ENCODE measurements at regions not wholly inside any gene's neighbourhood (a gene's known extent, or its start where the extent isn't known, plus 50 kb on each side); places are given as distances from the start of the nearest gene placed in this dataset.

DNA sequence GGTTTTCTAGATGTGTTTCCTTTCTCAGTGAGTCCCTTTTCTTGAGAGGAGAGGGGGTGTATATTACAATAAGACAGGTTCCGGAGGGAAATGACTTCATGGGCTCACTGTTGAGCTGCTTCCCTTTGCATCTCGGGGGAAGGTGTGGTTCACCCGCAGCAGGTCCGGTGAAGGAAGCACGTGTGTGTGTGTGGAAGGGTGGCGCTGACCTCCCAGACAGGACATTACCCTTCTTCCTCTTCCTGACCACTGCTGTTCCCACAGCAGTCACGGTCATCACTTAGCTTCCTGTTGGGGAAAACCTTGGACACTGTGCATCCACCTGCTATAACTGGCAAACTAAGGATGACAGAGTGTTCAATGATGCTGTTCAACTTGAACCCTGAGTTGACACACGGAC lies 83.6 kb downstream of the PLEKHG1 start:
- Histone ChIP-seq H3F3A (replicated peaks; ENCODE audit: low read depth) (no peaks in the 10 kb centered on the region), H3K27me3 (ENCODE audit: insufficient read depth) (no peaks in the 10 kb centered on the region), H3K9me2 (ENCODE audit: insufficient read depth) (0 out of 2 replicates have a peak, but pooled peaks cover 3% of the 10 kb centered on the region), H3K36me3 (ENCODE audit: insufficient read depth) (no peaks in the 10 kb centered on the region), H3K27ac (ENCODE audit: low read depth) (no peak overlapping the region), H3K4me3 (no peak overlapping the region), H3K79me2 (replicated peaks; ENCODE audit: insufficient read depth) (no peaks in the 10 kb centered on the region), H2AFZ (no peak overlapping the region), H4K20me1 (replicated peaks; ENCODE audit: insufficient read depth) (no peaks in the 10 kb centered on the region), H3K4me1 (ENCODE audit: insufficient read depth) (no peaks in the 10 kb centered on the region), H3K4me2 (no peak overlapping the region)
- no peak overlapping the region for H3K4me3 Mint-ChIP-seq
- H3K27me3 Mint-ChIP-seq (ENCODE audit: insufficient read depth, low read depth, poor library complexity) = no peaks in the 10 kb centered on the region
- peaks cover 5% of the 10 kb centered on the region; the same call in 1 of the 3 replicates for H3K4me1 Mint-ChIP-seq
- H3K27ac Mint-ChIP-seq = no peak overlapping the region
- no peak for TF ChIP-seq ZNF462 (CRISPR knock-in tag; IDR thresholded peaks at IDR 0.05)
- TF ChIP-seq STAT1 (IDR thresholded peaks at IDR 0.05; ENCODE audit: unreplicated experiment) = no peak
- TF ChIP-seq EZH2 (IDR thresholded peaks at IDR 0.05; ENCODE audit: low read depth, unreplicated experiment) = no peak
- TF ChIP-seq JUNB (IDR thresholded peaks at IDR 0.05; ENCODE audit: unreplicated experiment) = no peak
- TF ChIP-seq EZH2phosphoT487 (IDR thresholded peaks at IDR 0.05; ENCODE audit: unreplicated experiment) = no peak
- no peak for TF ChIP-seq CREB1 (CRISPR knock-in tag; IDR thresholded peaks at IDR 0.05; ENCODE audit: low read depth)
- TF ChIP-seq ZNF114 (CRISPR knock-in tag; IDR thresholded peaks at IDR 0.05) = no peak
- no peak for TF ChIP-seq CTCF (conservative IDR thresholded peaks at IDR 0.05; ENCODE audit: low read depth in 2 of 2)
- TF ChIP-seq ZNF331 (CRISPR knock-in tag; IDR thresholded peaks at IDR 0.05; ENCODE audit: low read depth) = no peak
- TF ChIP-seq ETS1 (IDR thresholded peaks at IDR 0.05) = no peak
- TF ChIP-seq NANOG (IDR thresholded peaks at IDR 0.05; ENCODE audit: borderline replicate concordance) = no peak
- TF ChIP-seq, protein P1, sequence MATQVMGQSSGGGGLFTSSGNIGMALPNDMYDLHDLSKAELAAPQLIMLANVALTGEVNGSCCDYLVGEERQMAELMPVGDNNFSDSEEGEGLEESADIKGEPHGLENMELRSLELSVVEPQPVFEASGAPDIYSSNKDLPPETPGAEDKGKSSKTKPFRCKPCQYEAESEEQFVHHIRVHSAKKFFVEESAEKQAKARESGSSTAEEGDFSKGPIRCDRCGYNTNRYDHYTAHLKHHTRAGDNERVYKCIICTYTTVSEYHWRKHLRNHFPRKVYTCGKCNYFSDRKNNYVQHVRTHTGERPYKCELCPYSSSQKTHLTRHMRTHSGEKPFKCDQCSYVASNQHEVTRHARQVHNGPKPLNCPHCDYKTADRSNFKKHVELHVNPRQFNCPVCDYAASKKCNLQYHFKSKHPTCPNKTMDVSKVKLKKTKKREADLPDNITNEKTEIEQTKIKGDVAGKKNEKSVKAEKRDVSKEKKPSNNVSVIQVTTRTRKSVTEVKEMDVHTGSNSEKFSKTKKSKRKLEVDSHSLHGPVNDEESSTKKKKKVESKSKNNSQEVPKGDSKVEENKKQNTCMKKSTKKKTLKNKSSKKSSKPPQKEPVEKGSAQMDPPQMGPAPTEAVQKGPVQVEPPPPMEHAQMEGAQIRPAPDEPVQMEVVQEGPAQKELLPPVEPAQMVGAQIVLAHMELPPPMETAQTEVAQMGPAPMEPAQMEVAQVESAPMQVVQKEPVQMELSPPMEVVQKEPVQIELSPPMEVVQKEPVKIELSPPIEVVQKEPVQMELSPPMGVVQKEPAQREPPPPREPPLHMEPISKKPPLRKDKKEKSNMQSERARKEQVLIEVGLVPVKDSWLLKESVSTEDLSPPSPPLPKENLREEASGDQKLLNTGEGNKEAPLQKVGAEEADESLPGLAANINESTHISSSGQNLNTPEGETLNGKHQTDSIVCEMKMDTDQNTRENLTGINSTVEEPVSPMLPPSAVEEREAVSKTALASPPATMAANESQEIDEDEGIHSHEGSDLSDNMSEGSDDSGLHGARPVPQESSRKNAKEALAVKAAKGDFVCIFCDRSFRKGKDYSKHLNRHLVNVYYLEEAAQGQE (IDR thresholded peaks at IDR 0.05; ENCODE audit: unreplicated experiment) = no peak
- TF ChIP-seq POLR2AphosphoS5 (IDR thresholded peaks at IDR 0.05; ENCODE audit: low read depth) = no peak
- H3K9me3 Mint-ChIP-seq = no peaks in the 10 kb centered on the region
- H3K36me3 Mint-ChIP-seq (ENCODE audit: low read depth) = no peaks in the 10 kb centered on the region
- DNase-seq (ENCODE audit: low spot score) = no peak
- ATAC-seq = no peak
